Omental fat pad (tissue), 3 donors: ENCODE measurements at regions not wholly inside any gene's neighbourhood (a gene's known extent, or its start where the extent isn't known, plus 50 kb on each side); places are given as distances from the start of the nearest gene placed in this dataset.
"Not testable (repeated sequence)": the region's sequence is repeated elsewhere in the genome, so short reads cannot be mapped to it uniquely, and the experiment has no call there.

Source experiments
- ATAC-seq: fragments of 150-250 bp; one replicate; pipeline ENCODE4 v1.9.1; 2016; ENCODE audit warnings: mild to moderate bottlenecking, moderate library complexity; ENCODE audit not compliant: low FRiP score
- DNase-seq: peaks from one replicate; pipeline ENCODE4 v3.0.0-alpha.2; 2019; ENCODE audit warnings: low spot score
- CTCF ChIP-seq, 3 donors: fragments of 450-650 bp; IDR thresholded peaks; one replicate each; pipeline ENCODE4 v1.5.1; 2016 to 2017; ENCODE audit warnings: antibody characterized with exemption in 3 of 3, mild to moderate bottlenecking in 3 of 3, moderate library complexity in 2 of 3

- no peak for TF ChIP-seq CTCF (IDR thresholded peaks at IDR 0.05)
- ATAC-seq = no peak
- no peak for DNase-seq
Observed at GRCh38 chr1:196043268-196043667, 565.0 kb downstream of the KCNT2 start.

GRCh38 chr1:196034080-196034706, 574.0 kb downstream of the KCNT2 start:
- ATAC-seq (no peak), DNase-seq (no peak)
- no peak for TF ChIP-seq CTCF (IDR thresholded peaks at IDR 0.05)

- DNase-seq, ATAC-seq: not testable (repeated sequence)
Observed at GRCh38 chr1:196031387-196031786, 576.9 kb downstream of the KCNT2 start.

GRCh38 chr1:196030455-196030854, 577.8 kb downstream of the KCNT2 start:
- DNase-seq = no peak
- no peak for ATAC-seq
- no peak for TF ChIP-seq CTCF (IDR thresholded peaks at IDR 0.05)

GRCh38 chr1:196029410-196029809, 578.8 kb downstream of the KCNT2 start:
- DNase-seq (no peak), ATAC-seq (no peak)
- TF ChIP-seq CTCF (IDR thresholded peaks at IDR 0.05) = no peak

GRCh38 chr1:196027127-196027526, 581.1 kb downstream of the KCNT2 start:
- ATAC-seq (no peak), DNase-seq (no peak)
- TF ChIP-seq CTCF (IDR thresholded peaks at IDR 0.05) = no peak

- DNase-seq, ATAC-seq: not testable (repeated sequence)
Observed at GRCh38 chr1:196021174-196021573, 587.1 kb downstream of the KCNT2 start.

- TF ChIP-seq CTCF (IDR thresholded peaks at IDR 0.05) = no peak
- DNase-seq (no peak), ATAC-seq (no peak)
Observed at GRCh38 chr1:196009362-196009761, 598.9 kb downstream of the KCNT2 start.
